ENCODE measurements at regions not wholly inside any gene's neighbourhood (a gene's known extent, or its start where the extent isn't known, plus 50 kb on each side); places are given as distances from the start of the nearest gene placed in this dataset.

- Histone ChIP-seq H3K36me3 (no peaks in the 10 kb centered on the region), H3K4me1 (ENCODE audit: control insufficient read depth in 1 of 2, low read depth in 2 of 2) (peaks cover 0 to 4% of the 10 kb centered on the region in 2 donors), H3K27ac (no peak overlapping the region), H3K9me3 (no peaks in the 10 kb centered on the region), H3K4me3 (no peak overlapping the region), H3K27me3 (replicated peaks; ENCODE audit: insufficient read depth) (no peaks in the 10 kb centered on the region)
- ATAC-seq (ENCODE audit: insufficient number of reproducible peaks, low FRiP score, low read depth), result no peak
- DNase-seq (ENCODE audit: low spot score), result no peak
- no peak for TF ChIP-seq CTCF (IDR thresholded peaks at IDR 0.05)
Observed at GRCh38 chr10:28965937-28966336, 288.6 kb downstream of the BAMBI start.

GRCh38 chr10:28967031-28967430, 289.7 kb downstream of the BAMBI start:
- ATAC-seq (ENCODE audit: insufficient number of reproducible peaks, low FRiP score, low read depth), result no peak
- TF ChIP-seq CTCF (IDR thresholded peaks at IDR 0.05), result no peak
- no peaks in the 10 kb centered on the region for H3K9me3 ChIP-seq

GRCh38 chr10:28969413-28969812, 292.1 kb downstream of the BAMBI start:
- Histone ChIP-seq H3K9me3 (no peaks in the 10 kb centered on the region), H3K27me3 (replicated peaks; ENCODE audit: insufficient read depth) (no peaks in the 10 kb centered on the region), H3K4me1 (ENCODE audit: control insufficient read depth in 1 of 2, low read depth in 2 of 2) (peaks cover 0 to 4% of the 10 kb centered on the region in 2 donors), H3K36me3 (no peaks in the 10 kb centered on the region), H3K27ac (no peak overlapping the region), H3K4me3 (no peak overlapping the region)
- no peak for TF ChIP-seq CTCF (IDR thresholded peaks at IDR 0.05)
- no peak for DNase-seq (ENCODE audit: low spot score)
- no peak for ATAC-seq (ENCODE audit: insufficient number of reproducible peaks, low FRiP score, low read depth)

More at GRCh38 chr10:28967031-28967430, 289.7 kb downstream of the BAMBI start:
- DNase-seq (ENCODE audit: low spot score), result no peak
- no peaks in the 10 kb centered on the region for H3K27me3 ChIP-seq (replicated peaks; ENCODE audit: insufficient read depth)
- H3K4me3 ChIP-seq, result no peak overlapping the region
- no peak overlapping the region for H3K27ac ChIP-seq
- no peaks in the 10 kb centered on the region for H3K36me3 ChIP-seq
- H3K4me1 ChIP-seq (ENCODE audit: control insufficient read depth in 1 of 2, low read depth in 2 of 2), result peaks cover 0 to 4% of the 10 kb centered on the region in 2 donors

GRCh38 chr10:28970231-28970630, 292.9 kb downstream of the BAMBI start:
- Histone ChIP-seq H3K4me3 (no peak overlapping the region), H3K27me3 (replicated peaks; ENCODE audit: insufficient read depth) (no peaks in the 10 kb centered on the region), H3K9me3 (no peaks in the 10 kb centered on the region), H3K27ac (no peak overlapping the region), H3K4me1 (ENCODE audit: control insufficient read depth in 1 of 2, low read depth in 2 of 2) (peaks cover 0 to 4% of the 10 kb centered on the region in 2 donors), H3K36me3 (no peaks in the 10 kb centered on the region)
- no peak for ATAC-seq (ENCODE audit: insufficient number of reproducible peaks, low FRiP score, low read depth)
- TF ChIP-seq CTCF (IDR thresholded peaks at IDR 0.05), result no peak
- DNase-seq (ENCODE audit: low spot score), result no peak

GRCh38 chr10:28971255-28971654, 293.9 kb downstream of the BAMBI start:
- Histone ChIP-seq H3K36me3 (no peaks in the 10 kb centered on the region), H3K27me3 (replicated peaks; ENCODE audit: insufficient read depth) (no peaks in the 10 kb centered on the region), H3K4me1 (ENCODE audit: control insufficient read depth in 1 of 2, low read depth in 2 of 2) (peaks cover 0 to 4% of the 10 kb centered on the region in 2 donors), H3K4me3 (no peak overlapping the region), H3K9me3 (no peaks in the 10 kb centered on the region), H3K27ac (no peak overlapping the region)
- no peak for DNase-seq (ENCODE audit: low spot score)
- TF ChIP-seq CTCF (IDR thresholded peaks at IDR 0.05), result no peak
- ATAC-seq (ENCODE audit: insufficient number of reproducible peaks, low FRiP score, low read depth), result no peak

Measured in thoracic aorta (tissue), 2 donors.